GM06990 (cell line): ENCODE measurements at regions not wholly inside any gene's neighbourhood (a gene's known extent, or its start where the extent isn't known, plus 50 kb on each side); places are given as distances from the start of the nearest gene placed in this dataset.

Experiments
- DNase-seq: peaks from one replicate; pipeline ENCODE4 v3.0.0-alpha.2; 2011; ENCODE audit not compliant: insufficient read length; ENCODE audit errors: extremely low read depth
- H3K27me3 ChIP-seq: replicated peaks from 2 replicates; pipeline ENCODE4 v1.6.0; 2011; ENCODE audit warnings: low read length; ENCODE audit not compliant: control insufficient read depth, insufficient read depth
- H3K36me3 ChIP-seq: 2 replicates; pipeline ENCODE4 v1.5.1; 2011; ENCODE audit warnings: low read length; ENCODE audit not compliant: control insufficient read depth, insufficient read depth
- H3K4me3 ChIP-seq: replicated peaks from 2 replicates; pipeline ENCODE4 v1.5.1; 2011; ENCODE audit warnings: low read depth, mild to moderate bottlenecking, control low read depth, low read length
- TF ChIP-seq, protein P1 (sequence below): IDR thresholded peaks from 2 replicates; pipeline ENCODE4 v1.5.1; 2011; ENCODE audit warnings: low read length, control low read depth, mild to moderate bottlenecking, inconsistent platforms; ENCODE audit not compliant: insufficient read depth, poor library complexity, severe bottlenecking

DNA sequence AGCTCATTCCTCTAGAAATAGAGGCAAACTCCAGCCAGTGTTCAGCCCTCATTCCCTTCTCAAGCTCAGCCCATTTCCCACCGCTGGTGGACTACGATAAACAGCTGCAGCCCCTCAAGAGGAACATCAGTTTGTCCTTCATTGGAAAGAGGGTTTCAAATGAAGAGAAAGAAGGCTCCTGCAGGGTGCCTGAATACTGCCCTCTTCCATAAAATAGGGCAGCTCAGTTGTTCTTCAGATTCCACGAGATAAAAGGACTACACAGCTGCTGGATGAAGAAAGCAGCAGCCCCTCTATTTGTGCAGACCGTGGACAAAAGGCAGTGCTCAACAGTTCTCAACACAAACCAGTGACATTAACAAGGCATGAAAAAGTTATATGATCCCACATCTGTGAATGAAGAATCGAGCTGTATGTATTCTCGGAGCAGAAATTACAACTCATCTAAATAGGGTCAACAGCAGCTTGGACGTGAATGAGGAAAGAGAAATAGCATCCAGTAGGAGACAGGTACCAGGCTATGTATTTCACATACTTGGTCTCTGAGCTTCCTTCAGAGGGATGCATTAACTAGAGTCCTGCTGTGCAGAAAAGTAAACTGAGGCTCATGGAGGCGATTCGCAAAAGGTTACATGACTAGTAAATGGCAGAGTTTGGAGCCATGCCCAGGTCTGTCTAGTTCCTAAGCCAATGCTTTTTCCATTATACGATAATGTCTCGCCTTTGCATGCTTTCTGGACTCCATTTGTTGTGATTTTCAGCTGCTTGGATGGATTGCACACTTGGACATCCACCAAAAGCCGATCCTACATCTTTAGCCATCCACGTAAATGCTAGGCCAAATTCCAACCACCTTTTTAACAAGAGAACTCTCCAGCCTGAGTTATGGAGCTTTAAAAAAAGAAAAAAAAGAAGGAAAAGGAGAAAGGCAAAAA is 301.2 kb upstream of the PPARGC1A start:
- Histone ChIP-seq H3K27me3 (no peaks in the 10 kb centered on the region), H3K36me3 (no peaks in the 10 kb centered on the region), H3K4me3 (no peak overlapping the region)
- TF ChIP-seq, protein P1, sequence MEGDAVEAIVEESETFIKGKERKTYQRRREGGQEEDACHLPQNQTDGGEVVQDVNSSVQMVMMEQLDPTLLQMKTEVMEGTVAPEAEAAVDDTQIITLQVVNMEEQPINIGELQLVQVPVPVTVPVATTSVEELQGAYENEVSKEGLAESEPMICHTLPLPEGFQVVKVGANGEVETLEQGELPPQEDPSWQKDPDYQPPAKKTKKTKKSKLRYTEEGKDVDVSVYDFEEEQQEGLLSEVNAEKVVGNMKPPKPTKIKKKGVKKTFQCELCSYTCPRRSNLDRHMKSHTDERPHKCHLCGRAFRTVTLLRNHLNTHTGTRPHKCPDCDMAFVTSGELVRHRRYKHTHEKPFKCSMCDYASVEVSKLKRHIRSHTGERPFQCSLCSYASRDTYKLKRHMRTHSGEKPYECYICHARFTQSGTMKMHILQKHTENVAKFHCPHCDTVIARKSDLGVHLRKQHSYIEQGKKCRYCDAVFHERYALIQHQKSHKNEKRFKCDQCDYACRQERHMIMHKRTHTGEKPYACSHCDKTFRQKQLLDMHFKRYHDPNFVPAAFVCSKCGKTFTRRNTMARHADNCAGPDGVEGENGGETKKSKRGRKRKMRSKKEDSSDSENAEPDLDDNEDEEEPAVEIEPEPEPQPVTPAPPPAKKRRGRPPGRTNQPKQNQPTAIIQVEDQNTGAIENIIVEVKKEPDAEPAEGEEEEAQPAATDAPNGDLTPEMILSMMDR, result no peak
- DNase-seq, result no peak

DNA sequence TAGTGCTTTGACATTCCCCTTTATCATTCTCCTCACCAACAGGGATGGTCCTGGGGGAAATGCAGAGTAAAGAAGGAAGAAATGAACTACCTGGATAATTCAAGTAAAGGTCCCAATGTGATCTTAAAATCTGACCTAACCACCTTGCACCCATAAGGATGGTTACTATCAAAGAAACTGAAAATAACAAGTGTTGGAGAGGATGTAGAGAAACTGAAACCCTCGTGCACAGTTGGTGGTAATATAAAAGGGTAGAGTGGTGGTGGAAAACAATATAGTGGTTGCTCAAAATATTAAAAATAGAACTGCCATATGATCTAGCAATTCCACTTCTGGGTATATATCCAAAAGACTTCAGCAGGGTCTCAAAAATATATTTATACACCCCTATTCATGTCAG is 298.6 kb upstream of the PPARGC1A start:
- DNase-seq, result no peak
- TF ChIP-seq, protein P1, result no peak
- H3K36me3 ChIP-seq, result no peaks in the 10 kb centered on the region

DNA sequence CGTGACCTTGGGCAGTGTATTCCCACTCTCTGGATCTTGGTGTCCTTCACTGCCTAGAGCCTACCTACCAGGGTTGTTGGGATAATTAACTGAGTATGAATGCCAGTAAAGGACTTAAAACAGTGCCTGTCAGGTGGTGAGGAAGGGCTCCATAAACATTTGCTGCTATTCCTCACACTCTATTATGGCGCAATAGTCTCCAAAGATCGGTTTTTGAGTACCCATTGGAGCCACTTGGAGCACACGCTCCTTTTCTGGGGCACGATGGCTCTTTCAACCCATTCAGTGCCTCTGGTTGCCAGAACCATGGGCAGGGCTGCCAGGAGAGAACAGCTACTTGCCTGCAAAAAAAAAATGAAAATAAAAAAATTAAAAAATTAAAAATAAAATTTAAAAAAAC is 296.6 kb upstream of the PPARGC1A start:
- H3K27me3 ChIP-seq, result no peaks in the 10 kb centered on the region
- H3K4me3 ChIP-seq, result no peak overlapping the region
- DNase-seq, result no peak
- no peaks in the 10 kb centered on the region for H3K36me3 ChIP-seq
- TF ChIP-seq, protein P1, result no peak

More for the DNA sequence above, 298.6 kb upstream of the PPARGC1A start:
- Histone ChIP-seq H3K27me3 (no peaks in the 10 kb centered on the region), H3K4me3 (no peak overlapping the region)

DNA sequence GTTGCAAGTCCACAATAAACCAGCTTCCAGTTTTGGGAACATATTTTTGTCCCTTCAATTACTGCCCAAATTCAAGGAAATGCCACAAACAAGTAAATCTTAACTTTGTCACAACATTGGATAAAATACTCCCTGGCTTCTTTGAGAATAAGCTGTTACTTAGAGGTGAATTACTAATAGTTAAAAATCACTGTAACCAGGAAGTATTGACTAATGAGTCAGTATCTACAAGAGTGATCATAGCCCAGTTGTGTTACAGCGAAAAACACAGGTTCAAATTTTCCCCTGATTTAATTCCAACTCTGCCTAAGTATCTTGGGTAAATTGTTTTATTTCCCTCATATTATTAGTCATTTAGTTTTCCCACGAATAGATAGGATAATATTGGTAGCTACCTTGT is 291.2 kb upstream of the PPARGC1A start:
- Histone ChIP-seq H3K4me3 (no peak overlapping the region), H3K36me3 (no peaks in the 10 kb centered on the region), H3K27me3 (no peaks in the 10 kb centered on the region)
- no peak for DNase-seq
- TF ChIP-seq, protein P1, result no peak

DNA sequence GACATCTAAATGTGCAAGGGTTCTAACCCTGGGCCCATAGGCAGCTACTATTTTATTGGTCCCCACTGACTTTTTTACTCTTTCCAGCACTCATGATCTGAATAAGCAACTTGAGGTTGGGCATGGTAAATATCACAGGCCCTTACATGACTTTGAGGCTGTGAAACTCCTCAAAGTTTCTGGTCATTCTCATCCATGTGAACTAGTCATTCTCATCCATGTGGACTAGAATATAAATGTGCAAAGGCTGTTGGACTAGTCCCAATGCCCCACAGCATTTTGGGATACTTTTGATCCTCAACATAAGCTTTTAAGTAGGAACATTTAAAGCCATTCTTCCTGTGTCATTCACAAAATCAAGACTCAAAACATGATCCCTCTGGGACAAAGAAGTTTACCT is 290.7 kb upstream of the PPARGC1A start:
- no peaks in the 10 kb centered on the region for H3K27me3 ChIP-seq
- no peak for DNase-seq
- no peaks in the 10 kb centered on the region for H3K36me3 ChIP-seq
- TF ChIP-seq, protein P1, result no peak
- H3K4me3 ChIP-seq, result no peak overlapping the region
